H9 (cell line): ENCODE measurements at regions not wholly inside any gene's neighbourhood (a gene's known extent, or its start where the extent isn't known, plus 50 kb on each side); places are given as distances from the start of the nearest gene placed in this dataset.
A peak's percentile ranks its signal among the peaks of the same experiment; 100 is the strongest.

ENCODE experiments used
- DNase-seq: peaks from one replicate; pipeline ENCODE4 v3.0.0-alpha.2; 2017
- H2AFZ ChIP-seq: one replicate; pipeline ENCODE4 v1.6.1; 2013; ENCODE audit warnings: mild to moderate bottlenecking, low read length, control low read depth, moderate library complexity
- H2AK5ac ChIP-seq: 2 replicates; pipeline ENCODE4 v1.6.1; 2013; ENCODE audit warnings: low read length, control low read depth, mixed read lengths; ENCODE audit not compliant: insufficient read length
- H2BK120ac ChIP-seq: one replicate; pipeline ENCODE4 v1.6.1; 2013; ENCODE audit warnings: low read depth, mild to moderate bottlenecking, low read length, control low read depth, inconsistent platforms; ENCODE audit not compliant: poor library complexity, severe bottlenecking
- H2BK12ac ChIP-seq: 2 replicates; pipeline ENCODE4 v1.6.1; 2013; ENCODE audit warnings: low read length, control low read depth, mixed read lengths, low read depth; ENCODE audit not compliant: insufficient read length
- H2BK15ac ChIP-seq: 2 replicates; pipeline ENCODE4 v1.6.1; 2013; ENCODE audit warnings: low read depth, low read length, control low read depth
- H2BK20ac ChIP-seq: one replicate; pipeline ENCODE4 v1.6.1; 2013; ENCODE audit warnings: low read depth, mild to moderate bottlenecking, low read length, control low read depth, inconsistent platforms; ENCODE audit not compliant: poor library complexity, severe bottlenecking
- H2BK5ac ChIP-seq: 2 replicates; pipeline ENCODE4 v1.6.1; 2013; ENCODE audit warnings: low read length, control low read depth, mixed read lengths; ENCODE audit not compliant: insufficient read length
- H3K14ac ChIP-seq: 2 replicates; pipeline ENCODE4 v1.6.1; 2013; ENCODE audit warnings: low read length, control low read depth; ENCODE audit not compliant: insufficient read depth
- H3K18ac ChIP-seq: 2 replicates; pipeline ENCODE4 v1.6.1; 2013; ENCODE audit warnings: low read depth, mild to moderate bottlenecking, mixed read lengths, low read length, control low read depth; ENCODE audit not compliant: insufficient read length
- H3K23ac ChIP-seq: 2 replicates; pipeline ENCODE4 v1.6.1; 2013; ENCODE audit warnings: low read length, control low read depth, mixed read lengths, low read depth; ENCODE audit not compliant: insufficient read length
- H3K23me2 ChIP-seq: 2 replicates; pipeline ENCODE4 v1.6.1; 2013; ENCODE audit warnings: low read depth, mild to moderate bottlenecking, mixed read lengths, low read length, control low read depth; ENCODE audit not compliant: insufficient read length, poor library complexity, severe bottlenecking
- H3K27ac ChIP-seq: 2 replicates; pipeline ENCODE4 v1.5.1; 2013; ENCODE audit warnings: low read length, control low read depth, mixed read lengths, low read depth; ENCODE audit not compliant: insufficient read length
- H3K27me3 ChIP-seq: 2 replicates; pipeline ENCODE4 v1.6.1; 2013; ENCODE audit warnings: low read length, control low read depth, inconsistent platforms; ENCODE audit not compliant: insufficient read depth
- H3K4ac ChIP-seq: 2 replicates; pipeline ENCODE4 v1.6.1; 2013; ENCODE audit warnings: low read depth, mild to moderate bottlenecking, control low read depth, inconsistent platforms, low read length, moderate library complexity
- H3K4me1 ChIP-seq: 2 replicates; pipeline ENCODE4 v1.6.1; 2013; ENCODE audit warnings: low read length, control low read depth, inconsistent platforms; ENCODE audit not compliant: insufficient read depth
- H3K4me2 ChIP-seq: 2 replicates; pipeline ENCODE4 v1.6.1; 2013; ENCODE audit warnings: low read length, control low read depth, mixed read lengths; ENCODE audit not compliant: insufficient read length, insufficient read depth
- H3K56ac ChIP-seq: 2 replicates; pipeline ENCODE4 v1.6.1; 2013; ENCODE audit warnings: low read depth, mild to moderate bottlenecking, mixed read lengths, low read length, control low read depth; ENCODE audit not compliant: insufficient read length
- H3K79me1 ChIP-seq: 2 replicates; pipeline ENCODE4 v1.6.1; 2013; ENCODE audit warnings: low read depth, mild to moderate bottlenecking, moderate library complexity, low read length, control low read depth, inconsistent platforms; ENCODE audit not compliant: insufficient read depth, poor library complexity, severe bottlenecking
- H3K79me2 ChIP-seq: 2 replicates; pipeline ENCODE4 v1.6.1; 2013; ENCODE audit warnings: low read length, control low read depth, inconsistent platforms; ENCODE audit not compliant: insufficient read depth
- H3K9ac ChIP-seq: 2 replicates; pipeline ENCODE4 v1.6.1; 2013; ENCODE audit warnings: low read length, control low read depth, mixed read lengths; ENCODE audit not compliant: insufficient read length; ENCODE audit errors: extremely low read depth
- H3K9me3 ChIP-seq: one replicate; pipeline ENCODE4 v1.6.1; 2013; ENCODE audit warnings: low read depth, low read length, inconsistent platforms; ENCODE audit not compliant: control insufficient read depth
- H3T11ph ChIP-seq: one replicate; pipeline ENCODE4 v1.6.1; 2013; ENCODE audit warnings: mild to moderate bottlenecking, low read length, control low read depth, inconsistent platforms
- H4K20me1 ChIP-seq: one replicate; pipeline ENCODE4 v1.6.1; 2013; ENCODE audit not compliant: control insufficient read depth, insufficient read length, insufficient read depth
- H4K5ac ChIP-seq: 2 replicates; pipeline ENCODE4 v1.6.1; 2013; ENCODE audit warnings: low read depth, mild to moderate bottlenecking, mixed read lengths, low read length, control low read depth; ENCODE audit not compliant: insufficient read length
- H4K8ac ChIP-seq: replicated peaks from 2 replicates; pipeline ENCODE4 v1.6.1; 2013; ENCODE audit warnings: low read length, control low read depth, mixed read lengths, low read depth; ENCODE audit not compliant: insufficient read length
- H4K91ac ChIP-seq: 2 replicates; pipeline ENCODE4 v1.6.1; 2013; ENCODE audit warnings: low read depth, mild to moderate bottlenecking, moderate library complexity, mixed read lengths, low read length, control low read depth; ENCODE audit not compliant: insufficient read length
- H3K27ac Mint-ChIP-seq, 3 experiments: 2 replicates in 2 of 3; 3 replicates in 1 of 3; pipeline ENCODE4 v1.8.0; 2020 to 2021; ENCODE audit warnings: mixed read lengths in 3 of 3, mild to moderate bottlenecking in 1 of 3, moderate library complexity in 1 of 3
- H3K27me3 Mint-ChIP-seq: 2 replicates; pipeline ENCODE4 v1.8.0; 2021; ENCODE audit warnings: low read depth, mild to moderate bottlenecking, moderate library complexity, mixed read lengths
- H3K36me3 Mint-ChIP-seq, 3 experiments: 2 replicates in 2 of 3; 3 replicates in 1 of 3; pipeline ENCODE4 v1.8.0; 2020 to 2021; ENCODE audit warnings: low read depth in 3 of 3, mixed read lengths in 3 of 3; ENCODE audit not compliant: insufficient read depth in 1 of 3
- H3K4me1 Mint-ChIP-seq, 2 experiments: 2 replicates each; pipeline ENCODE4 v1.8.0; 2020; ENCODE audit warnings: mixed read lengths in 2 of 2
- H3K4me3 Mint-ChIP-seq, 2 experiments: 2 replicates in 1 of 2; 3 replicates in 1 of 2; pipeline ENCODE4 v1.8.0; 2020 to 2021; ENCODE audit warnings: mild to moderate bottlenecking in 2 of 2, mixed read lengths in 2 of 2, moderate library complexity in 1 of 2
- H3K9me3 Mint-ChIP-seq, 2 experiments: 2 replicates in 1 of 2; 3 replicates in 1 of 2; pipeline ENCODE4 v1.8.0; 2020; ENCODE audit warnings: mild to moderate bottlenecking in 2 of 2, mixed read lengths in 2 of 2, moderate library complexity in 1 of 2
- CTCF ChIP-seq: fragments of 200-600 bp; sonication (generic); conservative IDR thresholded peaks from 3 replicates; pipeline ENCODE4 v1.8.0; 2021; ENCODE audit warnings: antibody characterized with exemption, mild to moderate bottlenecking
- WGBS: extraction: QIAGEN DNeasy Blood & Tissue Kit; methylation state at CpG from one replicate; pipeline ENCODE4 v1.1.7; 2013; ENCODE audit warnings: missing lambda C conversion rate, low lambda C conversion rate, mixed read lengths; ENCODE audit not compliant: insufficient read length; ENCODE audit errors: extremely low coverage; 5-methylcytosine and 5-hydroxymethylcytosine counted together

GRCh38 chr11:115566180-115566764 is 62.1 kb upstream of the CADM1 start:
- TF ChIP-seq CTCF = no peak
- H4K20me1 ChIP-seq = no peaks in the 10 kb centered on the region
- peak overlapping the region in 1 of 3 experiments; percentile 48; a peak in 1 of 7 replicates for H3K27ac Mint-ChIP-seq
- H3K4me3 Mint-ChIP-seq = no peak overlapping the region
- no peaks in the 10 kb centered on the region for H3K23me2 ChIP-seq
- H2BK15ac ChIP-seq = no peak overlapping the region
- 0 out of 4 replicates have a peak, but pooled peaks cover 0 to 2% of the 10 kb centered on the region in 2 experiments for H3K4me1 Mint-ChIP-seq
- no peak overlapping the region for H3K4me2 ChIP-seq
- no peak overlapping the region for H2AK5ac ChIP-seq
- H4K8ac ChIP-seq = no peak overlapping the region
- no peak overlapping the region for H2AFZ ChIP-seq
- no peaks in the 10 kb centered on the region for H3K27me3 ChIP-seq
- no peaks in the 10 kb centered on the region for H3K79me2 ChIP-seq
- H2BK120ac ChIP-seq = no peak overlapping the region
- no peak overlapping the region for H3K27ac ChIP-seq
- H3K27me3 Mint-ChIP-seq = peaks cover 26% of the 10 kb centered on the region
- no peak overlapping the region for H3K9ac ChIP-seq
- no peak overlapping the region for H4K5ac ChIP-seq
- WGBS = no CpG with 5 or more reads among the region's 9 CpGs
- no peak overlapping the region for H3T11ph ChIP-seq
- H4K91ac ChIP-seq = no peak overlapping the region
- H3K9me3 ChIP-seq = no peaks in the 10 kb centered on the region
- no peak overlapping the region for H2BK12ac ChIP-seq
- H3K56ac ChIP-seq = no peak overlapping the region
- no peaks in the 10 kb centered on the region for H3K79me1 ChIP-seq
- H3K23ac ChIP-seq = no peak overlapping the region
- H3K4me1 ChIP-seq = no peaks in the 10 kb centered on the region
- no peaks in the 10 kb centered on the region for H3K36me3 Mint-ChIP-seq
- no peak overlapping the region for H3K4ac ChIP-seq
- H3K14ac ChIP-seq = 0 out of 2 replicates have a peak overlapping the region, but pooled peaks have one; percentile 37
- H3K18ac ChIP-seq = no peak overlapping the region
- H2BK20ac ChIP-seq = no peak overlapping the region
- H3K9me3 Mint-ChIP-seq = no peaks in the 10 kb centered on the region
- no peak for DNase-seq
- H2BK5ac ChIP-seq = no peak overlapping the region
